Colonic mucosa (tissue), 4 donors: ENCODE measurements at regions not wholly inside any gene's neighbourhood (a gene's known extent, or its start where the extent isn't known, plus 50 kb on each side); places are given as distances from the start of the nearest gene placed in this dataset.

Experiments used
- DNase-seq: peaks from one replicate; pipeline ENCODE4 v3.0.0-alpha.2; 2020
- H3K27ac ChIP-seq: fragments of 200-600 bp; one replicate; pipeline ENCODE4 v1.8.0; 2021
- H3K27me3 ChIP-seq: fragments of 200-600 bp; one replicate; pipeline ENCODE4 v1.8.0; 2021
- H3K36me3 ChIP-seq: fragments of 200-600 bp; one replicate; pipeline ENCODE4 v1.8.0; 2021
- H3K4me1 ChIP-seq: fragments of 200-600 bp; one replicate; pipeline ENCODE4 v1.8.0; 2021; ENCODE audit warnings: mild to moderate bottlenecking
- H3K4me3 ChIP-seq: fragments of 200-600 bp; one replicate; pipeline ENCODE4 v1.8.0; 2021
- H3K9ac ChIP-seq, 2 donors: one replicate each; pipeline ENCODE4 v1.7.0; 2013; ENCODE audit warnings: control low read depth in 2 of 2, low read depth in 2 of 2, low read length in 2 of 2
- H3K9me3 ChIP-seq: fragments of 200-600 bp; one replicate; pipeline ENCODE4 v1.8.0; 2021
- intact Hi-C: fragments of 100-400 bp; cut with DNase I; formaldehyde crosslinking; loops from one replicate; pipeline ENCODE4 v1.14.1; 2022
- TF ChIP-seq, protein P1 (sequence below): fragments of 200-600 bp; IDR thresholded peaks from one replicate; pipeline ENCODE4 v1.8.0; 2022; ENCODE audit warnings: antibody characterized with exemption, mild to moderate bottlenecking
- donor health status: healthy.
- donor health status: DM: no; HTN: no; CAD: no.
- donor health status: DM: no; HTN: no; CAD: no.

DNA sequence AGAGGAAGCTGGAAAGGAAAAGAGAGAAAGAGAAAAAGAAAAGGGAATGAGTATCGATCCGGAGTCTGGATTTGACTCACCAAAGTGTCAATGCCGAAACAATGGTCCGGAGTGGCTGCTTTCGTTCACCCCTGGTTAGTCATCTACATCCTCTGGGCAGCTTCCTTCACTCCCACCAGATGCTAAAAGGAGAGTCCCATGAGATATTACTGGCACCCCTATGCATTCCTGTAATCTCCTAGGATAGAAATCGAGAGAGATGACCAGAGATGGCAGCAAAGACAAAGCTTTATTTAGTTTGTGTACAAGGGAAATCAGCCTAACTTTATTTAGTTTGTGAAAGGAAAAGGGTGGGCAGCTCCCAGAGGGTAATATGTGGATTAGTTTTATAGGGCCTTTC lies 622.2 kb downstream of the ZPLD1 start:
- no peaks in the 10 kb centered on the region for H3K4me1 ChIP-seq
- no peaks in the 10 kb centered on the region for H3K9me3 ChIP-seq
- no peak overlapping the region for H3K27ac ChIP-seq
- no peaks in the 10 kb centered on the region for H3K36me3 ChIP-seq
- no peaks in the 10 kb centered on the region for H3K27me3 ChIP-seq
- H3K9ac ChIP-seq, result no peak overlapping the region
- TF ChIP-seq, protein P1, sequence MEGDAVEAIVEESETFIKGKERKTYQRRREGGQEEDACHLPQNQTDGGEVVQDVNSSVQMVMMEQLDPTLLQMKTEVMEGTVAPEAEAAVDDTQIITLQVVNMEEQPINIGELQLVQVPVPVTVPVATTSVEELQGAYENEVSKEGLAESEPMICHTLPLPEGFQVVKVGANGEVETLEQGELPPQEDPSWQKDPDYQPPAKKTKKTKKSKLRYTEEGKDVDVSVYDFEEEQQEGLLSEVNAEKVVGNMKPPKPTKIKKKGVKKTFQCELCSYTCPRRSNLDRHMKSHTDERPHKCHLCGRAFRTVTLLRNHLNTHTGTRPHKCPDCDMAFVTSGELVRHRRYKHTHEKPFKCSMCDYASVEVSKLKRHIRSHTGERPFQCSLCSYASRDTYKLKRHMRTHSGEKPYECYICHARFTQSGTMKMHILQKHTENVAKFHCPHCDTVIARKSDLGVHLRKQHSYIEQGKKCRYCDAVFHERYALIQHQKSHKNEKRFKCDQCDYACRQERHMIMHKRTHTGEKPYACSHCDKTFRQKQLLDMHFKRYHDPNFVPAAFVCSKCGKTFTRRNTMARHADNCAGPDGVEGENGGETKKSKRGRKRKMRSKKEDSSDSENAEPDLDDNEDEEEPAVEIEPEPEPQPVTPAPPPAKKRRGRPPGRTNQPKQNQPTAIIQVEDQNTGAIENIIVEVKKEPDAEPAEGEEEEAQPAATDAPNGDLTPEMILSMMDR, result no peak
- DNase-seq, result no peak
- no peak overlapping the region for H3K4me3 ChIP-seq
- intact Hi-C loops, result no loop called here

DNA sequence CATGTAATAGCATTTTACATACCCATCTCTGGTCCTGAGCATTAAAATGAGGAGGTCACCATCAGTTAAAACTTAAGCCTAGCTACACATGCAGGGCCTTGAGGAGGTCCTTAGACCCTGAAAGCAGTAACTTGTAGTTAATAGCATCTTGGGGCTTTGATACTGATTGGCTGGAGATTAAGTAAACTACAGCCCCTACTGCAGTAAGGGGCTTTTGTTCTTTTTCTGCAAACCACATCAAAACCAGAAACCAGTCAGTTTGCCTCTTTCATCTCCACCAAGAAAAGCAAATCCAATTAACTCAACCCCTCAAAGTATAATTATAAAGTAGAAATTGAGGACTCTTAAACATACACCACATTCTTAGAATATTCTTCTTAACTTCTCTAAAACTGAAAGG lies 622.7 kb downstream of the ZPLD1 start:
- H3K9ac ChIP-seq, result no peak overlapping the region
- DNase-seq, result no peak
- no peaks in the 10 kb centered on the region for H3K36me3 ChIP-seq
- H3K27ac ChIP-seq, result no peak overlapping the region
- no peaks in the 10 kb centered on the region for H3K4me1 ChIP-seq
- no peaks in the 10 kb centered on the region for H3K9me3 ChIP-seq
- no peaks in the 10 kb centered on the region for H3K27me3 ChIP-seq
- TF ChIP-seq, protein P1, result no peak
- intact Hi-C loops, result no loop called here
- no peak overlapping the region for H3K4me3 ChIP-seq

DNA sequence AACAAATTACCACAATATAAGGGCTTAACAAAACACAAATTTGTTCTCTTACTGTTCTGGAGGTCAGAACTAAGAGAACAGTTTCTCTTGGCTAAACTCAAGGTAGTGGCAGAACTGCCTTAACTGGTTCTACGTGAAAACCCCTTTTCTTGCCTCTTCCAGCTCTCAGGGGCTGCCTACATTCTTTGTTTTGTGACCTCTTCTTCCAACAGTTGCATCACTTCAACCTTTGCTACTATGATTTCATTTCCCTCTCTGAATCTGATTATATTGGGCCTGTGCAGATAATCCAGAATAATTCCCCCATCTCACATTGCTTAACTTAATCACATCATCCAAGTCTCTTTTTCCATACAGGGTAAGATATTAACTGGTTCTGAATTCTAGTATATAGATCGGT lies 624.6 kb downstream of the ZPLD1 start:
- no peak for DNase-seq
- H3K4me1 ChIP-seq, result no peaks in the 10 kb centered on the region
- intact Hi-C loops, result no loop called here
- no peaks in the 10 kb centered on the region for H3K27me3 ChIP-seq
- no peak overlapping the region for H3K27ac ChIP-seq
- TF ChIP-seq, protein P1, result no peak
- no peak overlapping the region for H3K9ac ChIP-seq
- H3K4me3 ChIP-seq, result no peak overlapping the region
- no peaks in the 10 kb centered on the region for H3K9me3 ChIP-seq
- no peaks in the 10 kb centered on the region for H3K36me3 ChIP-seq

DNA sequence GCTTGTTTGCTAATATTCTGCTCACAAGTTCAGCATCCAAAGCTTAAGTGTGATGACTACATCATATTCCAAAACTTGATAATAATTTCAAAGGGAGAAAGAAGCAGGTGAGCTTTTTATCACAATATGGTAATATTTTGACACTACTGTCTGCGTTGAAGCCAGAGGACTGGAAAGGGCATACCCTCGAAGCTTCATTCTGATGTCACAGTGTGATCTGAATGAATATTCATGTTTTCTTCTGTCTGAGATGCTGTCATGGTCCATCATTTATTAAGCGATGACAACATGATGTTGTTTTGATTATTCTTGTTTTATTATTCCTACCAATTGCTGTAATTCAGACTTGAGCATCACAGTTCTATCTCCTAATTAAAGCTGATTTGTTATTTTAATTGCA lies 625.4 kb downstream of the ZPLD1 start:
- intact Hi-C loops, result no loop called here
- Histone ChIP-seq H3K27me3 (no peaks in the 10 kb centered on the region), H3K36me3 (no peaks in the 10 kb centered on the region), H3K27ac (no peak overlapping the region), H3K9me3 (no peaks in the 10 kb centered on the region), H3K4me3 (no peak overlapping the region), H3K4me1 (no peaks in the 10 kb centered on the region), H3K9ac (no peak overlapping the region)
- TF ChIP-seq, protein P1, result no peak
- DNase-seq, result no peak

DNA sequence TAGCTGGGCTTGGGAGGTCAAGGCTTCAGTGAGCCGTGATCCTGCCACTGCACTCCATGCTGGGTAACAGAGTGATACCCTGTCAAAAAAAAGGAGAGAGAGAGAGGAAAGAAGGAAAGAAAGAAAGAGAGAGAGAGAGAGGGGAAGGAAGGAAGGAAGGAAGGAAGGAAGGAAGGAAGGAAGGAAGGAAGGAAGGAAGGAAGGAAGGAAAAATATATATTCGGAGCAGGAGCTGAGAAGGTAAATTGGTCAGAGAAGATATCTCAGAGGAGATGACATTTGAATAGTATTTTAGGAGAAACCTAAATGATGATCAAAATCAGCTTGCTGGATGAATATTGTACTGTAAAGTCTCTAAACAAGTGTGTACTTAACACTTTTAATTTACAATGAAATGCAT lies 633.1 kb downstream of the ZPLD1 start:
- H3K27ac ChIP-seq, result no peak overlapping the region
- no peak overlapping the region for H3K9ac ChIP-seq
- H3K4me1 ChIP-seq, result no peaks in the 10 kb centered on the region
- intact Hi-C loops, result no loop called here
- H3K27me3 ChIP-seq, result no peaks in the 10 kb centered on the region
- TF ChIP-seq, protein P1, result no peak
- H3K9me3 ChIP-seq, result no peaks in the 10 kb centered on the region
- H3K36me3 ChIP-seq, result no peaks in the 10 kb centered on the region
- no peak for DNase-seq
- no peak overlapping the region for H3K4me3 ChIP-seq

DNA sequence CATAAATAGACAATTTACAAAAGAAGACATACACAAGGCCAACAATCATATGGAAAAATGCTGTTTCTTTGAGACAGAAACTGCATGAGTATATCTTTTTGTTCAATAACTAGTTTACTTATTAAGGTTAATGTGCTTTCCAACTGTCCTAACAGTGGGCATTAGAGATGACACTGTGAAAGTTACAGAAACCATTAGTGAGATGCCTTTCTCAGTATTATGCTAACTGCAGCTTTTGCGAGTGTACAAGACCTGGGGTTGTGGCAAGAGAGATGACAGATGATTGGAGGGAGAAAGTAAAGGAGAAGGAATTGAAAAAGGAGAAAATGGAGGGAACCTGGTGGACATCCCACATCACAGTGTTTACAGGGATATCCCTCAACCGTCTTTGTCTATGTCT lies 640.5 kb downstream of the ZPLD1 start:
- H3K4me1 ChIP-seq, result no peaks in the 10 kb centered on the region
- no peak overlapping the region for H3K9ac ChIP-seq
- DNase-seq, result no peak
- H3K9me3 ChIP-seq, result no peaks in the 10 kb centered on the region
- intact Hi-C loops, result no loop called here
- H3K36me3 ChIP-seq, result no peaks in the 10 kb centered on the region
- no peak overlapping the region for H3K27ac ChIP-seq
- no peak overlapping the region for H3K4me3 ChIP-seq
- no peaks in the 10 kb centered on the region for H3K27me3 ChIP-seq
- TF ChIP-seq, protein P1, result no peak
